Ishikawa (cell line): ENCODE measurements at regions not wholly inside any gene's neighbourhood (a gene's known extent, or its start where the extent isn't known, plus 50 kb on each side); places are given as distances from the start of the nearest gene placed in this dataset.

Experiments
- EGR1 ChIP-seq: IDR thresholded peaks from 2 replicates; pipeline ENCODE4 v1.6.1; 2012
- REST ChIP-seq: IDR thresholded peaks from 2 replicates; pipeline ENCODE4 v1.6.1; 2012; ENCODE audit warnings: low read depth, mild to moderate bottlenecking
- TAF1 ChIP-seq: IDR thresholded peaks from 2 replicates; pipeline ENCODE4 v1.6.1; 2012; ENCODE audit warnings: low read depth, mild to moderate bottlenecking
- TEAD4 ChIP-seq: IDR thresholded peaks from 2 replicates; pipeline ENCODE4 v1.6.1; 2012
- USF1 ChIP-seq: IDR thresholded peaks from 2 replicates; pipeline ENCODE4 v1.6.1; 2012
- YY1 ChIP-seq: IDR thresholded peaks from 2 replicates; pipeline ENCODE4 v1.6.1; 2012; ENCODE audit warnings: low read depth
- TF ChIP-seq, protein P1 (sequence below): IDR thresholded peaks from 2 replicates; pipeline ENCODE4 v1.6.1; 2012

DNA sequence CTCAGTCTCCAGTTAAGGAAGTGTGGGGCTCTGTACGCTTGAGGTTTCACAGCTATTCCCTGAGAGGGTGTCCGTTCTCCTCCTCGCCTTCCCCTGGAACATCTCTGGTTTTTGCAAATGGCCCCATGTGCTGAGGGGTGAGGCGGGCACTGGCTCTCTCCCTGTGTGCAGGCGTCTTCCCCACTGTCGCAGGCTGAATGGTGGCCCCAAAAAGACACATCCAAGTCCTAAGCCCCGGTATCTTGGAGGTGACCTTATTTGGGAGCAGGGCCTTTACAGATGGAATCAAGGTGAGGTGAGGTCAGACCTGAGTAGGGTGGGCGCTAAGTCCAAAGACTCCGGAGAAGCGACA is 98.0 kb upstream of the TMPRSS2 start:
- TF ChIP-seq, protein P1, sequence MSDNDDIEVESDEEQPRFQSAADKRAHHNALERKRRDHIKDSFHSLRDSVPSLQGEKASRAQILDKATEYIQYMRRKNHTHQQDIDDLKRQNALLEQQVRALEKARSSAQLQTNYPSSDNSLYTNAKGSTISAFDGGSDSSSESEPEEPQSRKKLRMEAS = no peak
- TF ChIP-seq EGR1 = no peak
- TF ChIP-seq USF1 = no peak
- TF ChIP-seq TAF1 = no peak
- no peak for TF ChIP-seq REST
- TF ChIP-seq TEAD4 = no peak
- no peak for TF ChIP-seq YY1
